ENCODE measurements at regions not wholly inside any gene's neighbourhood (a gene's known extent, or its start where the extent isn't known, plus 50 kb on each side); places are given as distances from the start of the nearest gene placed in this dataset.

GRCh38 chr12:84698576-84699333 lies 213.8 kb downstream of the SLC6A15 start:
- CTCF ChIA-PET, result no interaction called here
- POLR2A ChIA-PET, result no interaction called here
- Histone ChIP-seq H3K9me3 (ENCODE audit: control insufficient read depth, insufficient read depth, low read depth, low read length) (no peaks in the 10 kb centered on the region), H3K36me3 (ENCODE audit: control insufficient read depth in 2 of 2, insufficient read depth in 1 of 2, low read length in 2 of 2) (no peaks in the 10 kb centered on the region), H3K27ac (ENCODE audit: extremely low read depth, low read depth, low read length) (no peak overlapping the region), H3K4me1 (ENCODE audit: control insufficient read depth, insufficient read depth, low read length) (no peaks in the 10 kb centered on the region), H3K4me3 (ENCODE audit: low read depth, low read length) (no peak overlapping the region)
- no peak for TF ChIP-seq ZNF18 (tag by site-specific recombination; IDR thresholded peaks at IDR 0.05)
- TF ChIP-seq OSR2 (tag by site-specific recombination; IDR thresholded peaks at IDR 0.05), result no peak
- TF ChIP-seq KLF9 (tag by site-specific recombination; IDR thresholded peaks at IDR 0.05; ENCODE audit: low read depth), result no peak
- TF ChIP-seq ZNF214 (tag by site-specific recombination; IDR thresholded peaks at IDR 0.05; ENCODE audit: borderline replicate concordance), result no peak
- TF ChIP-seq ZNF670 (tag by site-specific recombination; IDR thresholded peaks at IDR 0.05; ENCODE audit: low read depth), result no peak
- no peak for TF ChIP-seq ZNF518A (tag by site-specific recombination; conservative IDR thresholded peaks at IDR 0.05; ENCODE audit: low read depth)

DNA sequence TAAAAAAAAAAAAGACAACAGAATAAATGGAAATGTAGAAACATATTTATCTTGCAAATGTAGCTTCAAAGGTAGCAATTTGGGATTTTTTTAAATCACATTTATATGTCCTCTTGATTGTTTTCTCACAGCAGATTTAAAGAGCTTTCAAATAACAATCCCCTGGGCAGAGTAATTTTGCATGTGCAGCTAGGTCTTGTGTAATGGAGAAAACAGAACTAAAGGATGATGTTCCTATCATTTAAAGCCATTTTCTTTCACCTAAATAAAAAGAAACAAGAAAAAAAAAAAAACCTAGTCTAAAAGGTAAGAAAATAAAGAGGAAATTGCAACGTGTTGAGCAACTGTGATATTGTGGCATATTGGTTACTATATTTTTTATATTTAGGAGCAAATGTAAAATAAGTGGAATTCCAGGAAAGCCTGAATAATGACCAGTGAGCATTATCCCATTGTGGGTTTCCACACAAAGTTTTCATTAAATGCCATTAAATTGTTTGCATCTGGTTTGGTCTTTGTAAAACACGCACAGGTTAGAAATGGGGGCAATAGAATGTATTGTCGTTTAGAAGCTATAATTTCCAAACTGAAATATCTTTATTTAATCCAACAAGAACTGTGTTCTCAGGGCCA lies 215.6 kb downstream of the SLC6A15 start:
- ChIA-PET POLR2A (no interaction called here), CTCF (interaction anchor here (0.9 kb wide), 1 partner anchor 53 kb away, joined by 5 read pairs; no protein-coding TSS in a partner anchor)
- no peaks in the 10 kb centered on the region for H3K9me3 ChIP-seq (ENCODE audit: control insufficient read depth, insufficient read depth, low read depth, low read length)
- no peaks in the 10 kb centered on the region for H3K4me1 ChIP-seq (ENCODE audit: control insufficient read depth, insufficient read depth, low read length)
- H3K27ac ChIP-seq (ENCODE audit: extremely low read depth, low read depth, low read length), result no peak overlapping the region
- no peak for TF ChIP-seq SCRT1 (tag by site-specific recombination; IDR thresholded peaks at IDR 0.05; ENCODE audit: borderline replicate concordance)
- no peak for TF ChIP-seq ZNF518A (tag by site-specific recombination; conservative IDR thresholded peaks at IDR 0.05; ENCODE audit: low read depth)
- TF ChIP-seq, protein P1, sequence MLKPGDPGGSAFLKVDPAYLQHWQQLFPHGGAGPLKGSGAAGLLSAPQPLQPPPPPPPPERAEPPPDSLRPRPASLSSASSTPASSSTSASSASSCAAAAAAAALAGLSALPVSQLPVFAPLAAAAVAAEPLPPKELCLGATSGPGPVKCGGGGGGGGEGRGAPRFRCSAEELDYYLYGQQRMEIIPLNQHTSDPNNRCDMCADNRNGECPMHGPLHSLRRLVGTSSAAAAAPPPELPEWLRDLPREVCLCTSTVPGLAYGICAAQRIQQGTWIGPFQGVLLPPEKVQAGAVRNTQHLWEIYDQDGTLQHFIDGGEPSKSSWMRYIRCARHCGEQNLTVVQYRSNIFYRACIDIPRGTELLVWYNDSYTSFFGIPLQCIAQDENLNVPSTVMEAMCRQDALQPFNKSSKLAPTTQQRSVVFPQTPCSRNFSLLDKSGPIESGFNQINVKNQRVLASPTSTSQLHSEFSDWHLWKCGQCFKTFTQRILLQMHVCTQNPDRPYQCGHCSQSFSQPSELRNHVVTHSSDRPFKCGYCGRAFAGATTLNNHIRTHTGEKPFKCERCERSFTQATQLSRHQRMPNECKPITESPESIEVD (tag by site-specific recombination; IDR thresholded peaks at IDR 0.05), result no peak
- TF ChIP-seq SP2 (tag by site-specific recombination; IDR thresholded peaks at IDR 0.05), result no peak
- TF ChIP-seq, protein P2, sequence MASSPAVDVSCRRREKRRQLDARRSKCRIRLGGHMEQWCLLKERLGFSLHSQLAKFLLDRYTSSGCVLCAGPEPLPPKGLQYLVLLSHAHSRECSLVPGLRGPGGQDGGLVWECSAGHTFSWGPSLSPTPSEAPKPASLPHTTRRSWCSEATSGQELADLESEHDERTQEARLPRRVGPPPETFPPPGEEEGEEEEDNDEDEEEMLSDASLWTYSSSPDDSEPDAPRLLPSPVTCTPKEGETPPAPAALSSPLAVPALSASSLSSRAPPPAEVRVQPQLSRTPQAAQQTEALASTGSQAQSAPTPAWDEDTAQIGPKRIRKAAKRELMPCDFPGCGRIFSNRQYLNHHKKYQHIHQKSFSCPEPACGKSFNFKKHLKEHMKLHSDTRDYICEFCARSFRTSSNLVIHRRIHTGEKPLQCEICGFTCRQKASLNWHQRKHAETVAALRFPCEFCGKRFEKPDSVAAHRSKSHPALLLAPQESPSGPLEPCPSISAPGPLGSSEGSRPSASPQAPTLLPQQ (tag by site-specific recombination; IDR thresholded peaks at IDR 0.05), result no peak
- no peak for TF ChIP-seq ZNF133 (tag by site-specific recombination; IDR thresholded peaks at IDR 0.05)
- H3K36me3 ChIP-seq (ENCODE audit: control insufficient read depth in 2 of 2, insufficient read depth in 1 of 2, low read length in 2 of 2), result no peaks in the 10 kb centered on the region
- H3K4me3 ChIP-seq (ENCODE audit: low read depth, low read length), result no peak overlapping the region
